ENCODE measurements at regions not wholly inside any gene's neighbourhood (a gene's known extent, or its start where the extent isn't known, plus 50 kb on each side); places are given as distances from the start of the nearest gene placed in this dataset.

- H3K4me1 ChIP-seq (replicated peaks in 1 of 4; ENCODE audit: control insufficient read depth in 3 of 4, insufficient read depth in 4 of 4, low read length in 3 of 4): no peaks in the 10 kb centered on the region
- no peaks in the 10 kb centered on the region for H3K23me2 ChIP-seq (ENCODE audit: low read depth, low read length)
- no peak overlapping the region for H3K27ac ChIP-seq (ENCODE audit: low read depth, low read length)
- no peak overlapping the region for H2BK15ac ChIP-seq (ENCODE audit: low read length)
- H3K4me3 ChIP-seq (ENCODE audit: extremely low read depth in 1 of 4, insufficient read depth in 2 of 4, low read depth in 3 of 4, low read length in 4 of 4): no peak overlapping the region
- no peak overlapping the region for H3K14ac ChIP-seq (ENCODE audit: insufficient read length)
- no peak overlapping the region for H4K5ac ChIP-seq (ENCODE audit: insufficient read length, low read depth, low read length)
- no peaks in the 10 kb centered on the region for H3K27me3 ChIP-seq (replicated peaks in 1 of 4; ENCODE audit: control insufficient read depth in 3 of 4, extremely low read depth in 1 of 4, insufficient read depth in 3 of 4, low read length in 3 of 4)
- no peak overlapping the region for H2AFZ ChIP-seq (ENCODE audit: low read length)
- FAIRE-seq (no peak), DNase-seq (ENCODE audit: low read depth in 1 of 2, low spot score in 2 of 2) (no peak)
- no peak overlapping the region for H3K9ac ChIP-seq (replicated peaks in 1 of 4; ENCODE audit: extremely low read depth in 1 of 4, low read depth in 3 of 4, low read length in 3 of 4)
- POLR2A ChIA-PET (ENCODE audit: partially characterized antibody): no interaction called here
- H2BK20ac ChIP-seq (ENCODE audit: low read length): no peak overlapping the region
- no peaks in the 10 kb centered on the region; a peak in 1 of 4 replicates for H3K9me3 ChIP-seq (ENCODE audit: insufficient read depth in 2 of 2, low read depth in 1 of 2, low read length in 1 of 2)
- no peak overlapping the region for H2BK120ac ChIP-seq (replicated peaks; ENCODE audit: low read depth, low read length)
- WGBS, 2 experiments (ENCODE audit: extremely low coverage in 1 of 2, insufficient coverage in 1 of 2, insufficient read length in 1 of 2, insufficient replicate concordance in 2 of 2, low coverage in 1 of 2, low lambda C conversion rate in 2 of 2, missing lambda C conversion rate in 1 of 2): 77% methylated on average over 1 of the region's 1 CpG; no CpG with 5 or more reads in 1 of the 2 experiments
- H3K18ac ChIP-seq (ENCODE audit: extremely low read depth, low read length): no peak overlapping the region
- CTCF ChIA-PET (ENCODE audit: partially characterized antibody): interaction anchor here (1.3 kb wide), 1 partner anchor 35 kb away, joined by 3 read pairs; no protein-coding TSS in a partner anchor
- H2BK12ac ChIP-seq (ENCODE audit: low read depth, low read length): no peak overlapping the region
- H2BK5ac ChIP-seq (ENCODE audit: low read depth, low read length): no peak overlapping the region
- H4K20me1 ChIP-seq (replicated peaks in 1 of 2; ENCODE audit: control insufficient read depth in 1 of 2, insufficient read depth in 2 of 2, low read length in 2 of 2): no peaks in the 10 kb centered on the region
- H3K4ac ChIP-seq (replicated peaks; ENCODE audit: insufficient read length, low read depth, low read length): no peak overlapping the region
- H4K91ac ChIP-seq (replicated peaks; ENCODE audit: insufficient read length, low read length): no peak overlapping the region
- no peak overlapping the region for H3K23ac ChIP-seq (ENCODE audit: insufficient read length)
- H3K56ac ChIP-seq (replicated peaks; ENCODE audit: insufficient read length, low read depth, low read length): no peak overlapping the region
- H2AK5ac ChIP-seq (ENCODE audit: low read depth, low read length): no peak overlapping the region
- no peak overlapping the region for H3K4me2 ChIP-seq (ENCODE audit: insufficient read depth in 1 of 2, low read depth in 2 of 2, low read length in 2 of 2)
- H3K79me1 ChIP-seq (ENCODE audit: low read depth, low read length): no peaks in the 10 kb centered on the region
- H3K79me2 ChIP-seq (ENCODE audit: control insufficient read depth in 1 of 2, insufficient read depth in 2 of 2, low read length in 2 of 2): no peaks in the 10 kb centered on the region
- H3K36me3 ChIP-seq (ENCODE audit: control insufficient read depth in 2 of 4, insufficient read depth in 4 of 4, low read length in 3 of 4): no peaks in the 10 kb centered on the region
- H4K8ac ChIP-seq (ENCODE audit: extremely low read depth, insufficient read depth, low read length): no peak overlapping the region
- TF ChIP-seq FOSL1 (IDR thresholded peaks at IDR 0.05; ENCODE audit: insufficient read depth, low read depth, low read length): no peak
- TF ChIP-seq GTF2F1 (IDR thresholded peaks at IDR 0.05; ENCODE audit: borderline replicate concordance, low read depth, low read length): no peak
These were observed 309.6 kb upstream of the KLF3 start for GRCh38 chr4:38354421-38354820.
